ENCODE measurements at regions not wholly inside any gene's neighbourhood (a gene's known extent, or its start where the extent isn't known, plus 50 kb on each side); places are given as distances from the start of the nearest gene placed in this dataset.

- H3K18ac ChIP-seq (ENCODE audit: insufficient read length, low read depth, low read length): no peak overlapping the region
- H3K23ac ChIP-seq (ENCODE audit: insufficient read length, low read depth, low read length): no peak overlapping the region
- H2BK15ac ChIP-seq (ENCODE audit: low read depth, low read length): no peak overlapping the region
- H3K27me3 ChIP-seq (ENCODE audit: insufficient read depth, low read length): no peaks in the 10 kb centered on the region
- Mint-ChIP-seq H3K36me3 (ENCODE audit: insufficient read depth in 1 of 3, low read depth in 3 of 3) (no peaks in the 10 kb centered on the region), H3K9me3 (no peaks in the 10 kb centered on the region; a peak in 1 of 5 replicates), H3K4me1 (no peaks in the 10 kb centered on the region), H3K4me3 (no peak overlapping the region), H3K27ac (no peak overlapping the region), H3K27me3 (ENCODE audit: low read depth) (no peaks in the 10 kb centered on the region)
- no peak overlapping the region for H2BK5ac ChIP-seq (ENCODE audit: insufficient read length, low read length)
- no CpG with 5 or more reads among the region's 3 CpGs for WGBS (ENCODE audit: extremely low coverage, insufficient read length, low lambda C conversion rate)
- H3K4me1 ChIP-seq (ENCODE audit: insufficient read depth, low read length): no peaks in the 10 kb centered on the region
- no peak overlapping the region for H4K8ac ChIP-seq (replicated peaks; ENCODE audit: insufficient read length, low read depth, low read length)
- no peak overlapping the region for H3K56ac ChIP-seq (ENCODE audit: insufficient read length, low read depth, low read length)
- no peaks in the 10 kb centered on the region for H3K79me1 ChIP-seq (ENCODE audit: insufficient read depth, low read depth, low read length, poor library complexity, severe bottlenecking)
- H2BK120ac ChIP-seq (ENCODE audit: low read depth, low read length, poor library complexity, severe bottlenecking): no peak overlapping the region
- H4K91ac ChIP-seq (ENCODE audit: insufficient read length, low read depth, low read length): no peak overlapping the region
- H3K4me2 ChIP-seq (ENCODE audit: insufficient read depth, insufficient read length, low read length): no peak overlapping the region
- H3K23me2 ChIP-seq (ENCODE audit: insufficient read length, low read depth, low read length, poor library complexity, severe bottlenecking): no peaks in the 10 kb centered on the region
- H2AK5ac ChIP-seq (ENCODE audit: insufficient read length, low read length): no peak overlapping the region
- H3K14ac ChIP-seq (ENCODE audit: insufficient read depth, low read length): no peak overlapping the region
- H4K5ac ChIP-seq (ENCODE audit: insufficient read length, low read depth, low read length): no peak overlapping the region
- no peak overlapping the region for H3K27ac ChIP-seq (ENCODE audit: insufficient read length, low read depth, low read length)
- TF ChIP-seq CTCF (conservative IDR thresholded peaks at IDR 0.05): no peak
- no peak for DNase-seq
- no peaks in the 10 kb centered on the region for H4K20me1 ChIP-seq (ENCODE audit: control insufficient read depth, insufficient read depth, insufficient read length)
- no peak overlapping the region for H2BK20ac ChIP-seq (ENCODE audit: low read depth, low read length, poor library complexity, severe bottlenecking)
- H2BK12ac ChIP-seq (ENCODE audit: insufficient read length, low read depth, low read length): no peak overlapping the region
- no peak overlapping the region for H3K9ac ChIP-seq (ENCODE audit: extremely low read depth, insufficient read length, low read length)
- H2AFZ ChIP-seq (ENCODE audit: low read length): no peak overlapping the region
- no peaks in the 10 kb centered on the region for H3K9me3 ChIP-seq (ENCODE audit: control insufficient read depth, low read depth, low read length)
- no peak overlapping the region for H3T11ph ChIP-seq (ENCODE audit: low read length)
- no peaks in the 10 kb centered on the region for H3K79me2 ChIP-seq (ENCODE audit: insufficient read depth, low read length)
- no peak overlapping the region for H3K4ac ChIP-seq (ENCODE audit: low read depth, low read length)
Observed at GRCh38 chr9:13769006-13769405, 489.5 kb upstream of the MPDZ start.
